ENCODE measurements at regions not wholly inside any gene's neighbourhood (a gene's known extent, or its start where the extent isn't known, plus 50 kb on each side); places are given as distances from the start of the nearest gene placed in this dataset.

DNA sequence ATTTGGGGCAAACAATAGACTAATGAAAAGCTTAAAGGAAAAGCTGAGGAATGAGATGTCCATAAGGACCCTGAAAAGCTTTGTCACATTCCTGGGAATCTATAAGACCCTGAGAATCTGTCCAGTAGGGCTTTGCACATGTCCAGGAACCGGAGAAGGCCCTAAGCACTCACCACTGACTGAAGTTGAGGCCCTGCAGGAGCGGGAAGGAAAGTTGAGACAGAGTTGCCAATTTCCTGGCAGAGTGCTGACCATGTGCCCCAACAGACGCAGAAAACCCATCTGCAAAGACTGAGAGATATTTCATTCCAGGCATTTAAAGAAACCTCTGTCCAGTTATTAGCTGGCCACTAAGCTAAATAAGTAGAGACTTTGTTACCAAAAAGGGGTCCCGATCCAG lies 890.5 kb downstream of the UQCRFS1 start:
- no peaks in the 10 kb centered on the region for H3K27me3 Mint-ChIP-seq
- Histone ChIP-seq H3K4me3 (ENCODE audit: low read length in 2 of 2) (no peak overlapping the region), H3K36me3 (ENCODE audit: insufficient read depth, low read length) (no peaks in the 10 kb centered on the region), H3K27ac (ENCODE audit: low read depth, low read length) (no peak overlapping the region), H3K9me3 (ENCODE audit: control insufficient read depth in 1 of 2, low read length in 2 of 2) (no peaks in the 10 kb centered on the region), H3K4me1 (ENCODE audit: insufficient read depth, low read length) (no peaks in the 10 kb centered on the region), H3K27me3 (ENCODE audit: insufficient read depth, low read length) (no peaks in the 10 kb centered on the region)
- H3K36me3 Mint-ChIP-seq, result no peaks in the 10 kb centered on the region
- H3K9me3 Mint-ChIP-seq, result peaks cover 0 to 13% (median 6%) of the 10 kb centered on the region in 8 donors
- POLR2A ChIA-PET (ENCODE audit: partially characterized antibody), result no interaction called here
- H3K27ac Mint-ChIP-seq, result no peak overlapping the region
- no peak for DNase-seq
- CTCF ChIA-PET (ENCODE audit: partially characterized antibody), result no interaction called here
- no peaks in the 10 kb centered on the region for H3K4me1 Mint-ChIP-seq
- H3K4me3 Mint-ChIP-seq, result no peak overlapping the region
- intact Hi-C loops (cut with micrococcal nuclease), result no loop called here

DNA sequence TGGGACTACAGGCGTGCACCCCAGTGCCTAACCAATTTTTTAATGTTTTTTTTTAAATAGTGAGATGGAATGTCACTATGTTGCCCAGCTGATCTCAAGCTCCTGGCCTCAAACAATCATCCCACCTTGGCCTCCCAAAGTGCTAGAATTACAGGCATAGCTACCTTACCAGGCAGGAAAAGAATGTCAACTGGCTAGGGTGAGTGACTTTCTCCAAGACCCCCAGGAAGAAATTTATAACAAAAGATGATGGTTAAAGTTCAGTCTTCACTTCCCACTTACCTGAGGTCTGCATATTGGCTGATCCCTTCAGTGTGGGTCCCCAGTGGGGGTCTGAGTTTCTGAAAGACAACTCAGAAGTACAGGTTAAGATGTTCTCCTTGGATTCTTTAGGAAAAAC lies 893.0 kb downstream of the UQCRFS1 start:
- no peak for DNase-seq
- ChIA-PET POLR2A (ENCODE audit: partially characterized antibody) (no interaction called here), CTCF (ENCODE audit: partially characterized antibody) (no interaction called here)
- no peaks in the 10 kb centered on the region for H3K27me3 Mint-ChIP-seq
- peaks cover 0 to 20% (median 8%) of the 10 kb centered on the region in 8 donors for H3K9me3 Mint-ChIP-seq
- no peak overlapping the region for H3K27ac ChIP-seq (ENCODE audit: low read depth, low read length)
- H3K4me3 ChIP-seq (ENCODE audit: low read length in 2 of 2), result no peak overlapping the region
- no peaks in the 10 kb centered on the region for H3K4me1 ChIP-seq (ENCODE audit: insufficient read depth, low read length)
- no peaks in the 10 kb centered on the region for H3K36me3 Mint-ChIP-seq
- no peaks in the 10 kb centered on the region for H3K9me3 ChIP-seq (ENCODE audit: control insufficient read depth in 1 of 2, low read length in 2 of 2)
- no peaks in the 10 kb centered on the region for H3K4me1 Mint-ChIP-seq
- H3K36me3 ChIP-seq (ENCODE audit: insufficient read depth, low read length), result no peaks in the 10 kb centered on the region
- H3K27me3 ChIP-seq (ENCODE audit: insufficient read depth, low read length), result no peaks in the 10 kb centered on the region
- no peak overlapping the region for H3K4me3 Mint-ChIP-seq
- intact Hi-C loops (cut with micrococcal nuclease), result no loop called here
- no peak overlapping the region for H3K27ac Mint-ChIP-seq

DNA sequence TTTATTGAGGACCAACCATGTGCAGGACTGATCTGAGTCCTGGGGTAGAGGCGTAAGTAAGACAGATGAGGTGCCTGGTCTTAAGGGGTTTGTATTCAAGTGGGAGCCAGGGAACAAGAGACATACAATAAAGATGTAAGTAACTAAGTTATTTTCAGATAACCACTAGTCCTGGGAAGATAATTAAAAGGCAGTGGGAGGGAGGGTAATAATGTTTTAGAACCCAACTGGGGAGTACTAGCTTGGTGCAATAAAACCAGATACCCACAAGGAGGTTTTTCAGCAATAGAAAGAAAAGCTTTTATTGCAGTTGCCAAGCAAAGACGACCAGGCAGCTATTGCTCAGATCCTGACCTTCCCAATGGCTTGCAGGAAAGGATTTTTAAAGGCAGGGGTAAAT lies 893.7 kb downstream of the UQCRFS1 start:
- peaks cover 0 to 20% (median 7%) of the 10 kb centered on the region in 8 donors for H3K9me3 Mint-ChIP-seq
- H3K27me3 Mint-ChIP-seq, result no peaks in the 10 kb centered on the region
- Histone ChIP-seq H3K4me3 (ENCODE audit: low read length in 2 of 2) (no peak overlapping the region), H3K9me3 (ENCODE audit: control insufficient read depth in 1 of 2, low read length in 2 of 2) (peaks cover 0 to 3% of the 10 kb centered on the region in 2 donors), H3K27me3 (ENCODE audit: insufficient read depth, low read length) (no peaks in the 10 kb centered on the region), H3K36me3 (ENCODE audit: insufficient read depth, low read length) (no peaks in the 10 kb centered on the region), H3K4me1 (ENCODE audit: insufficient read depth, low read length) (no peaks in the 10 kb centered on the region), H3K27ac (ENCODE audit: low read depth, low read length) (no peak overlapping the region)
- H3K36me3 Mint-ChIP-seq, result no peaks in the 10 kb centered on the region
- H3K4me1 Mint-ChIP-seq, result no peaks in the 10 kb centered on the region
- ChIA-PET POLR2A (ENCODE audit: partially characterized antibody) (no interaction called here), CTCF (ENCODE audit: partially characterized antibody) (no interaction called here)
- no peak overlapping the region for H3K27ac Mint-ChIP-seq
- intact Hi-C loops (cut with micrococcal nuclease), result no loop called here
- peak overlapping the region in 1 of 8 donors; percentile 17 for H3K4me3 Mint-ChIP-seq
- DNase-seq, result no peak

DNA sequence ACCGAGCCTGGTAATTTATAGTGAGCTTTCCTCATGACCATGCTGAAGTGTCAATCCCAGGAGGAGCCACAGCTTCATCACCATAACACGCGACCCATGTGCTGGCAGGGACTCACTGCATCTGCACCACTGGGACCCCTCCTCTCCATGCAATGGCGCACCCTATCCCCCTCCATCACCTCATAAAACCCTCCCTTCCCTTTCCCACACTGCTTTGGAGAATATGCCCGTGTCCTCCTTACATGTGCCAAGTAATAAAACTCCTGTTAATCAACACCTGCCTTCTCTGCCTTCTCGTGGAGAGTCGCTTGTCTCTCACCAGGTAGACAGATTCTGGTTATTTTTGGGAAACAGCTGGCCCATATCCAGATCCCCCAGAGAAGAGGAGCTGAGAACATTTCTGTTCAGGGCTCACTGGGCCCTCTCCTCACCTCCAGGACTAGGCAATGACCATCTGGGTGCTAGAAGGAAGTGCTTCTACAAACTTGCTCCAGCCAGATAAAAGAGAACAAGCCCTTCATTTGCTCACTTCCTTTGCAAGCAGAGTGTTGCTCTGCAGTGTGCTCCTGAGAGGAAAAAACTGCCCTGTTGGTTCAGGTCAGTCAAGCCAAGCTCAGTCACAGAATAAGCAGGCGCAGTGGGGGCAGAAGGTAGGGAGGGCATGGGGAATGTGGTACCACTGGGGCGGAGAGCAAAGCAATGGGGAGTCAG lies 894.3 kb downstream of the UQCRFS1 start:
- H3K27me3 ChIP-seq (ENCODE audit: insufficient read depth, low read length), result no peaks in the 10 kb centered on the region
- Mint-ChIP-seq H3K9me3 (peaks cover 0 to 20% (median 7%) of the 10 kb centered on the region in 8 donors), H3K4me1 (no peaks in the 10 kb centered on the region), H3K27ac (no peak overlapping the region), H3K27me3 (no peaks in the 10 kb centered on the region), H3K36me3 (no peaks in the 10 kb centered on the region), H3K4me3 (no peak overlapping the region)
- H3K36me3 ChIP-seq (ENCODE audit: insufficient read depth, low read length), result no peaks in the 10 kb centered on the region
- H3K9me3 ChIP-seq (ENCODE audit: control insufficient read depth in 1 of 2, low read length in 2 of 2), result peaks cover 0 to 5% of the 10 kb centered on the region in 2 donors
- ChIA-PET POLR2A (ENCODE audit: partially characterized antibody) (no interaction called here), CTCF (ENCODE audit: partially characterized antibody) (no interaction called here)
- intact Hi-C loops (cut with micrococcal nuclease), result no loop called here
- H3K4me3 ChIP-seq (ENCODE audit: low read length in 2 of 2), result no peak overlapping the region
- no peaks in the 10 kb centered on the region for H3K4me1 ChIP-seq (ENCODE audit: insufficient read depth, low read length)
- no peak for DNase-seq
- no peak overlapping the region for H3K27ac ChIP-seq (ENCODE audit: low read depth, low read length)

DNA sequence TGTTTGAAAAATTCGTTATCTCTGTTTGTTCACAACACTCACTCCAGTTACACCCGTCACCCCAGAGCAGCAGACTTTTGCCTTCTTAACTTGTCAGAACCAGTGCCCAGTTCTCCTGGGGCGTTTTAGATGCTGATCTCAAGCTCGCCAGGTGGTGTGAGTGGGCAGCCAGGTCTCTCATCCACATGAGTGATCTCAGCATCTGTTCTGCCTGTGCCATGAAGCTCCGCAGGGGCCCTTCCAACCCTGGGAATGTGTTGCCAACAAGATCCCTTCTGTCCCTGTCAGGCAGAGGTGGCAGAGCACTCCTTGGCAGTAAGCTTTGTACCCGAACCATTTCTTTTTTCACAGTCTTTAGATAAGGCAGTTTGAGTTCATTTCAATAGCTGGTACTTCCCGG lies 896.5 kb downstream of the UQCRFS1 start:
- POLR2A ChIA-PET (ENCODE audit: partially characterized antibody), result no interaction called here

DNA sequence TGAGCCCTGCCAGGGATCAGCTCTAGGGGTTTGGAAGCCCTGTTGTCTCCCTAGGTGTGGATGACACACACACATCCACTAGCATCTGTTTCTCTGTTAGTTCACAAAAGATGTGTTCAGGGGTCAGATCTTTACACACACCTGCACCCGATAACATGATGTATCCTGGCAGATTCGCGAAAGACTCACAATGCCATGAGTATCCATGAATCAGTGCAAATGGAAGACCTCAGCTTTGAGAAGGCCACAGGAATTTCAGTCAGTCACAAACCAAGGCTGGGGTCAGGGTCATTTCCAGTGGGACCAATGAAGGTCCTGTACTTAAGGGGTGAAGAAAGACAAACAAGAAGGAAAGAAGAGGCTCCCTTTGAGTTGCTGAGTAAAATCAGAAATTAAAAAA lies 898.2 kb downstream of the UQCRFS1 start:
- Histone ChIP-seq H3K4me1 (ENCODE audit: insufficient read depth, low read length) (no peaks in the 10 kb centered on the region), H3K4me3 (ENCODE audit: low read length in 2 of 2) (no peak overlapping the region), H3K9me3 (ENCODE audit: control insufficient read depth in 1 of 2, low read length in 2 of 2) (peaks cover 0 to 5% of the 10 kb centered on the region in 2 donors), H3K27me3 (ENCODE audit: insufficient read depth, low read length) (no peaks in the 10 kb centered on the region), H3K27ac (ENCODE audit: low read depth, low read length) (no peak overlapping the region), H3K36me3 (ENCODE audit: insufficient read depth, low read length) (no peaks in the 10 kb centered on the region)
- ChIA-PET CTCF (ENCODE audit: partially characterized antibody) (no interaction called here), POLR2A (ENCODE audit: partially characterized antibody) (no interaction called here)
- no peaks in the 10 kb centered on the region for H3K4me1 Mint-ChIP-seq
- H3K36me3 Mint-ChIP-seq, result no peaks in the 10 kb centered on the region
- DNase-seq, result no peak
- intact Hi-C loops (cut with micrococcal nuclease), result no loop called here
- no peak overlapping the region for H3K27ac Mint-ChIP-seq
- no peak overlapping the region for H3K4me3 Mint-ChIP-seq
- H3K27me3 Mint-ChIP-seq, result no peaks in the 10 kb centered on the region
- peaks cover 0 to 20% (median 7%) of the 10 kb centered on the region in 8 donors for H3K9me3 Mint-ChIP-seq

More for the DNA sequence above, 896.5 kb downstream of the UQCRFS1 start:
- intact Hi-C loops (cut with micrococcal nuclease), result no loop called here
- H3K27ac ChIP-seq (ENCODE audit: low read depth, low read length), result no peak overlapping the region
- peaks cover 0 to 5% of the 10 kb centered on the region in 2 donors for H3K9me3 ChIP-seq (ENCODE audit: control insufficient read depth in 1 of 2, low read length in 2 of 2)
- no peak for DNase-seq
- Mint-ChIP-seq H3K4me1 (no peaks in the 10 kb centered on the region), H3K4me3 (no peak overlapping the region), H3K9me3 (peaks cover 0 to 20% (median 7%) of the 10 kb centered on the region in 8 donors), H3K36me3 (no peaks in the 10 kb centered on the region), H3K27ac (no peak overlapping the region), H3K27me3 (no peaks in the 10 kb centered on the region)
- CTCF ChIA-PET (ENCODE audit: partially characterized antibody), result no interaction called here
- no peaks in the 10 kb centered on the region for H3K4me1 ChIP-seq (ENCODE audit: insufficient read depth, low read length)
- no peaks in the 10 kb centered on the region for H3K36me3 ChIP-seq (ENCODE audit: insufficient read depth, low read length)
- no peaks in the 10 kb centered on the region for H3K27me3 ChIP-seq (ENCODE audit: insufficient read depth, low read length)
- no peak overlapping the region for H3K4me3 ChIP-seq (ENCODE audit: low read length in 2 of 2)

DNA sequence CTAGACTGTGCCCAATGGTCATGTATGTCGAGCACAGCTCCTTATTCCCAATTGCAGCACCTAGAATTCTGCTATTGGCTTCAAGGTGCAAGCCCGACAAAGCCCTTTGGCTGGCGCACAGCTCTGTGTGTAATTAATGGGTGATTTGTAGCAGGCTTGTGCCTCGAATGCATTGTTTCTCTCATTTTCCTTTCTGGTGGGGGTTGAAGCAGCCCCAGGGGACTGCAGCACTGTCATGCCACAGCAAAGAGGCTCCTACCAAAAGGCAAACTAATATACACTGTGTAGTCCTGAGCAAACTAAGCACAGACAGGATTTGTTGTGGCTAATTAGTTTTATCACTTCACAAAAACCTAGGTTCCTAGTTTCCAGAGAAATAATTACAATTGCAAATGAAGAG lies 898.7 kb downstream of the UQCRFS1 start:
- Histone ChIP-seq H3K4me3 (ENCODE audit: low read length in 2 of 2) (no peak overlapping the region), H3K4me1 (ENCODE audit: insufficient read depth, low read length) (no peaks in the 10 kb centered on the region), H3K27ac (ENCODE audit: low read depth, low read length) (no peak overlapping the region), H3K9me3 (ENCODE audit: control insufficient read depth in 1 of 2, low read length in 2 of 2) (peaks cover 0 to 5% of the 10 kb centered on the region in 2 donors), H3K27me3 (ENCODE audit: insufficient read depth, low read length) (no peaks in the 10 kb centered on the region), H3K36me3 (ENCODE audit: insufficient read depth, low read length) (no peaks in the 10 kb centered on the region)
- Mint-ChIP-seq H3K4me3 (no peak overlapping the region), H3K36me3 (no peaks in the 10 kb centered on the region), H3K27ac (no peak overlapping the region), H3K27me3 (no peaks in the 10 kb centered on the region), H3K9me3 (peaks cover 0 to 21% (median 7%) of the 10 kb centered on the region in 8 donors), H3K4me1 (no peaks in the 10 kb centered on the region)
- ChIA-PET CTCF (ENCODE audit: partially characterized antibody) (no interaction called here), POLR2A (ENCODE audit: partially characterized antibody) (no interaction called here)
- no peak for DNase-seq
- intact Hi-C loops (cut with micrococcal nuclease), result no loop called here

DNA sequence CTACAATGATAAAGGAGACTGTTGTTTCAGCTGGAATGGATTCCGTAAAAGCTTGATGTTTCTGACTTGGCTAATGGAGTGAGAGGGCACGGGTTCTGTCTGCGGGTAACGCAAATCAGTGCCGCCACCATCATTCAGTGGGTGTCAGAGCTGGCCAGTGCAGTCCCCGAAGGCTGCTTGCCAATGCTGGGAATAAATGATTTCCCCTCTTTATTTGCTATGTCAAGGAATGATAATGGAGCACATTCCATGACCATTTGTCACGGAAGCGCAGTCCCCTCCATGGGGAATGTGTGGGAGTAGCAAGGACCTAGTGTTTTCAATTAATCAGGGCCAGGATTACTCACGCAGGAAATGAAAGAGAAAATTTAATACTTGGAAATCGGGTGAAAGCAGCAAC lies 899.3 kb downstream of the UQCRFS1 start:
- H3K4me1 Mint-ChIP-seq, result no peaks in the 10 kb centered on the region
- no peaks in the 10 kb centered on the region for H3K36me3 Mint-ChIP-seq
- ChIA-PET CTCF (ENCODE audit: partially characterized antibody) (no interaction called here), POLR2A (ENCODE audit: partially characterized antibody) (no interaction called here)
- H3K36me3 ChIP-seq (ENCODE audit: insufficient read depth, low read length), result no peaks in the 10 kb centered on the region
- H3K9me3 ChIP-seq (ENCODE audit: control insufficient read depth in 1 of 2, low read length in 2 of 2), result peaks cover 0 to 5% of the 10 kb centered on the region in 2 donors
- no peak overlapping the region for H3K4me3 ChIP-seq (ENCODE audit: low read length in 2 of 2)
- no peak overlapping the region for H3K27ac Mint-ChIP-seq
- no peak overlapping the region for H3K27ac ChIP-seq (ENCODE audit: low read depth, low read length)
- H3K4me1 ChIP-seq (ENCODE audit: insufficient read depth, low read length), result no peaks in the 10 kb centered on the region
- no peaks in the 10 kb centered on the region for H3K27me3 Mint-ChIP-seq
- DNase-seq, result no peak
- no peaks in the 10 kb centered on the region for H3K27me3 ChIP-seq (ENCODE audit: insufficient read depth, low read length)
- H3K4me3 Mint-ChIP-seq, result no peak overlapping the region
- intact Hi-C loops (cut with micrococcal nuclease), result no loop called here
- H3K9me3 Mint-ChIP-seq, result peaks cover 0 to 22% (median 6%) of the 10 kb centered on the region in 8 donors
